HUES6 (cell line): ENCODE measurements at regions not wholly inside any gene's neighbourhood (a gene's known extent, or its start where the extent isn't known, plus 50 kb on each side); places are given as distances from the start of the nearest gene placed in this dataset.

Experiments used
- H3K27ac ChIP-seq: 2 replicates; pipeline ENCODE4 v1.7.0; 2013; ENCODE audit warnings: low read depth, mild to moderate bottlenecking, low read length, inconsistent platforms
- H3K27me3 ChIP-seq: 2 replicates; pipeline ENCODE4 v1.6.1; 2013; ENCODE audit warnings: low read length; ENCODE audit not compliant: control insufficient read depth, insufficient read depth
- H3K36me3 ChIP-seq: 2 replicates; pipeline ENCODE4 v1.6.1; 2013; ENCODE audit warnings: low read length; ENCODE audit not compliant: control insufficient read depth, insufficient read depth
- H3K4me1 ChIP-seq: 2 replicates; pipeline ENCODE4 v1.6.1; 2013; ENCODE audit warnings: low read length; ENCODE audit not compliant: control insufficient read depth, insufficient read depth
- H3K4me3 ChIP-seq: 2 replicates; pipeline ENCODE4 v1.5.1; 2013; ENCODE audit warnings: low read depth, low read length
- H3K9ac ChIP-seq: one replicate; pipeline ENCODE4 v1.6.1; 2013; ENCODE audit warnings: mild to moderate bottlenecking, low read length
- H3K9me3 ChIP-seq: 2 replicates; pipeline ENCODE4 v1.6.1; 2013; ENCODE audit warnings: low read depth, low read length; ENCODE audit not compliant: control insufficient read depth, insufficient read depth

DNA sequence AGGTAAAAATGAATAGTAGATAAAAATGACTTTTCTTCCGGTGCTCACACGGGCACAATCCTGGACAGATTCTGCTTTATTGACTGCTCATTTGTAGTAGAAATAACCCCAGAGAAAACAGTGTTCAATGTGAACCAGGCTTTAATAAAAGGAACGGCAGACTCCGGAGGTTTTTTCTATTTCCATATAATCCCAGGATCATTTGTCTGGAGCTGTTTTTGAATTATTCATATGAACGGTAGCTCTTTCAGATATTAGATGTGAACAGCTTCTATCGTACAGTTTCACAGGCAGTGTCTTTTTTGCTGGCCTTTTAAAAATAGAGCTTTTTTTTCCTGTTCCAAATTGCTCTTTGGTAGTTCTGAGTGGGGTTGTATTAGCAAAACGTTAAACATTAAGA is 347.3 kb downstream of the MFSD1 start:
- Histone ChIP-seq H3K36me3 (no peaks in the 10 kb centered on the region), H3K4me1 (0 out of 2 replicates have a peak, but pooled peaks cover 3% of the 10 kb centered on the region), H3K9ac (no peak overlapping the region), H3K4me3 (no peak overlapping the region), H3K9me3 (no peaks in the 10 kb centered on the region), H3K27me3 (no peaks in the 10 kb centered on the region), H3K27ac (no peak overlapping the region)

DNA sequence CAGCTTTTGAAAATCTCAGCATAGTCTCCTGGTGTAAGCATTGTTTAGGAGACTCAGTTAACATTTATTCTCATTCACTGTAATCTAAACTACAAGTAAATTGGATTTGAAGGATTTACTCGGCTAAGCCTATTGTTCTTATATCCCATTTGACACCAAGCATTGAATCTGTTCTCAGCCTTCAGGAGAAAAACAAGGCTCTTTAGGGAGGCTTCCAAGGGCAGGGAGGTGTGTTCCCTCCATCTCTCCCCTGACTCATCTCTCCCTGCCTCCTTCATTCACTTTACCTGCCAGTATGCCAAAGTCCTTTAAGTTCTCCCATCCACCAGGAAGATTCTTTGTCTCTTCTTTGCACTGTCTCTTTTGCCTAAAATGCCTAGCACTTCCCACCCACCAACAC is 347.8 kb downstream of the MFSD1 start:
- Histone ChIP-seq H3K27ac (no peak overlapping the region), H3K9me3 (no peaks in the 10 kb centered on the region), H3K9ac (no peak overlapping the region), H3K36me3 (no peaks in the 10 kb centered on the region), H3K4me1 (0 out of 2 replicates have a peak, but pooled peaks cover 3% of the 10 kb centered on the region), H3K27me3 (no peaks in the 10 kb centered on the region), H3K4me3 (no peak overlapping the region)

DNA sequence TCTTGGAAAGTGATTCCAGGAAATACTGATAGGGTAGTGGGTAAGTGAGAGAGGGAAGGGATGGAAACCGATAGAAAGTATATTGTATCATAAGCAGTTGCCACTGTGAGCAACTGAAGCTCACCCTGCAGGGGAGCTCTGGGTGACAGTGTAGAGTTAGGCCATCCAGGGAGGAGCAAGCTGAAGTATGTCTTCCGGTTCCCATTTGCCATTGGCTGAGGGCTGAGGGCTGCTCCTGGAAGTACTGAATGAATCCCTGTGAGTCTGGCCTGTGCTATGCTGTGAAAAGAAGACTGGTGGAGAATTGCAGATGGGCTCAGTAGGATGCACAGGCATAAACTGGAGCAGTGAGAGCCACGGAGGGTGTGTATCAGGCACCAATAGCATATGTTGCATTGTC is 348.3 kb downstream of the MFSD1 start:
- no peaks in the 10 kb centered on the region for H3K36me3 ChIP-seq
- H3K4me3 ChIP-seq = no peak overlapping the region
- H3K9ac ChIP-seq = no peak overlapping the region
- H3K27me3 ChIP-seq = no peaks in the 10 kb centered on the region
- 0 out of 2 replicates have a peak, but pooled peaks cover 3% of the 10 kb centered on the region for H3K4me1 ChIP-seq
- no peaks in the 10 kb centered on the region for H3K9me3 ChIP-seq
- no peak overlapping the region for H3K27ac ChIP-seq

DNA sequence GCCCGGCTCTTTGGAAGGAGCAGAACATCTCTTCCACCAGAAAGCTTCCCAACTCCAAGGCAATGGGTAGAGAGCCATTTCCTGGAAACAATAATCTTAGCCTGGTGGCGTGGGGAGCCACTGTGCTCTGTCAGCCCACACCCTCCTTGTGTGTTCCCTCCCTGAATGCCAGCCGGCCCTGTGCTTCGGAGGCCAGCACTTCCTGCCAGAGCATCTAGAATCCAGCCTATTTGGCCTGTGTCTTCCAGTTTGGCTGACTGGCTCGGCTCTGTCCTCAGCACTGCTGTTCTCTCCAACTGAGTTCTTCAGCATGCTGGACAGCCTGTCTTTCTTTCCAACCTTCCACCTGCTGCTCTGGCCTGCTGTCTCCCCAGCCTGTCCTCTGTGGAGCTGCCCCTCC is 349.3 kb downstream of the MFSD1 start:
- H3K9ac ChIP-seq = no peak overlapping the region
- no peak overlapping the region for H3K4me3 ChIP-seq
- H3K27ac ChIP-seq = no peak overlapping the region
- no peaks in the 10 kb centered on the region for H3K9me3 ChIP-seq
- H3K27me3 ChIP-seq = no peaks in the 10 kb centered on the region
- 0 out of 2 replicates have a peak, but pooled peaks cover 3% of the 10 kb centered on the region for H3K4me1 ChIP-seq
- H3K36me3 ChIP-seq = no peaks in the 10 kb centered on the region

DNA sequence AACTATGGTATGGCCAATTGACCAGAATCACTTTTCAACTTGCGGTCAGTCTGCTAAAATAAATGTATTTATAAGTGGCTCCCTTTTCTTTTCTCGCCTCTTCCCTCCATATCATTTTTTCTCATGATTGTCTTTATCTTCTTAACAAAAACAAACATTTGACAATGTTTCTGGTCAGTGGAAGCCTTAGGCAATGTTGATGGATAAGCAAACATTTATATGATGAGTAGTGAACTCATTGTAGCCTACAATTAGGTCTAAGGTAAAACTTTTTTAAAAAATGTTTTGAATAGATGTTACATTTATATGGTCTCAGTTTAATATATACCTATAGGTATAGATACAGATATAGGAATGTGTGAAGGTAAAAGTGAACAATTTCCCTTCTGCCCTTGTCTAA is 355.4 kb downstream of the MFSD1 start:
- H3K27ac ChIP-seq = no peak overlapping the region
- no peak overlapping the region for H3K4me3 ChIP-seq
- no peaks in the 10 kb centered on the region for H3K27me3 ChIP-seq
- H3K4me1 ChIP-seq = no peaks in the 10 kb centered on the region
- H3K9ac ChIP-seq = no peak overlapping the region
- H3K9me3 ChIP-seq = no peaks in the 10 kb centered on the region
- H3K36me3 ChIP-seq = no peaks in the 10 kb centered on the region

DNA sequence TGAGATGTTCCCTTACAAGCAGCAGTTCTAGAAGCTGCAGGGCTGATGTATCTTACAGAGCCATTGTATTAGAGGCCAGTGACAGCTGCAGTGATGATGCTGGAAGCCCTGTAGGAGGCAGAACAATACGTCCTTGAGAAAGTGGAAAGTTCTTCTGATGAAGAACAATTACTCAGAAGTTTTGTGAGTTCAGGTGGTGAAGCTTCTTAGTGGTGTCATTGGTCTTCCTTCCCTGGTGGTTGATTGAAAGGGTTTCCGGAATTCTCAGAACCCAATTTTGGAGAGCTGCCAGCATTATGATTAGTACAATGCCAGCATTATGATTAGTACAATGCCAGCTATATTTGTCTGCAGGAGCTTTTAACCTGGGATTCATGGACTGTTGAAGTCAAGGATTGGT is 356.4 kb downstream of the MFSD1 start:
- H3K36me3 ChIP-seq = no peaks in the 10 kb centered on the region
- H3K4me1 ChIP-seq = no peaks in the 10 kb centered on the region
- H3K27ac ChIP-seq = no peak overlapping the region
- no peaks in the 10 kb centered on the region for H3K27me3 ChIP-seq
- H3K4me3 ChIP-seq = no peak overlapping the region
- no peak overlapping the region for H3K9ac ChIP-seq
- H3K9me3 ChIP-seq = no peaks in the 10 kb centered on the region

DNA sequence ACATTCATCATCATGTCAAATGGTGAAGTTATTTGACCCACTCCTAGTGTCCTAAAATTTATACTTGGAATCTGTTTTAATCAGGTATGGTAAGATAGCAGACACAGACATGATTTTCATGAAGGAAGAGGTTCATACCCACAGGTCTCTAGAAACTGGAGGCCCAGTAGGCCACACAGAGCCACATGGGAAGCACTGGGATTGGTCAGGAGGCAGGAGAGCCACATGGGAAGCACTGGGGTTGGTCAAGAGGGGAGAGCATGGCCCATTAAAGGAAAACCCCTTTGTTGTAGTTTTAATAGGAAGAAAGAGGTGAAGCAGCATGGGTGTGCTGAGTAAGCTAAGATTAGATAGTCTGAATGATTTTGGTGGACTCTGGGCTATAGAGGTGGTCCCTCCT is 356.9 kb downstream of the MFSD1 start:
- H3K4me3 ChIP-seq = no peak overlapping the region
- H3K36me3 ChIP-seq = no peaks in the 10 kb centered on the region
- no peak overlapping the region for H3K27ac ChIP-seq
- no peaks in the 10 kb centered on the region for H3K4me1 ChIP-seq
- no peaks in the 10 kb centered on the region for H3K27me3 ChIP-seq
- no peaks in the 10 kb centered on the region for H3K9me3 ChIP-seq
- H3K9ac ChIP-seq = no peak overlapping the region

DNA sequence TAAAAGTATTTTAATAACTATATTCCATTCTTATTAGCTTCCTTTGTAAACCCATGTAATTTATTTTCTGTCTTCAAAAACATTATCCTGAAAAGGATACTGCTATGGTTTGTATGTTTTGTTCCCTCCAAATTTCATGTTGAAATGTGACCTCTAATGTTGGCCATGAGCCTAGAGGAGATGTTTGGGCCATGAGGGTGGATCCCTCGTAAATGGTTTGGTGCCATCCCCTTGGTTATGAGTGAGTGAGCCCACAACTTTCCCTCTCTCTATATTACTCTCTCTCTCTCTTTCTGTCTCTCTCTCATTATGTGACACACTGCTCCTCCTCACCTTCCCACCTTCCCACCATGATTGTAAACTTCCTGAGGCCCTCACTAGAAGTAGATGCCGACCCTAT is 357.7 kb downstream of the MFSD1 start:
- no peak overlapping the region for H3K4me3 ChIP-seq
- no peaks in the 10 kb centered on the region for H3K4me1 ChIP-seq

DNA sequence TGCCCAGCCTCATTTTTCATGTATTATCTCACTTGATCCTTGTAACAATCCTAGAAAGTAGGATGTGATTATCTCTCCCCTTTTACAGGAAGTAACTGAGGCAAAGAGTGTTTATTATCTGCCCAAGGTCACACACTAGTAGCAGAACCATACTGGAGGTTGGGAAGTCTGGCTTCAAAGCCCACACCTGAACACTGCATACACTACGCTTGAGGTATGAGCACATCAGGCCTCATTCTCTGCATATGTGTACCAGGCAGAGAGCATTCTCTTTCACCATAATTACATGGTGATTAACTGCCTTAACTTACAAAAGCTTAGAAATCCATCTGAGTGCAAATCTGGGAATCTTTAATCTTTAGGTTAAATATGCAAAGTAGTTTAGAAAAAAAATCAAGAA is 361.8 kb downstream of the MFSD1 start:
- no peak overlapping the region for H3K9ac ChIP-seq
- H3K4me1 ChIP-seq = no peaks in the 10 kb centered on the region
- no peaks in the 10 kb centered on the region for H3K36me3 ChIP-seq
- no peak overlapping the region for H3K27ac ChIP-seq
- H3K9me3 ChIP-seq = no peaks in the 10 kb centered on the region
- H3K27me3 ChIP-seq = no peaks in the 10 kb centered on the region
- H3K4me3 ChIP-seq = no peak overlapping the region

More for the DNA sequence above, 357.7 kb downstream of the MFSD1 start:
- Histone ChIP-seq H3K36me3 (no peaks in the 10 kb centered on the region), H3K9me3 (no peaks in the 10 kb centered on the region), H3K27me3 (no peaks in the 10 kb centered on the region), H3K27ac (no peak overlapping the region), H3K9ac (no peak overlapping the region)

DNA sequence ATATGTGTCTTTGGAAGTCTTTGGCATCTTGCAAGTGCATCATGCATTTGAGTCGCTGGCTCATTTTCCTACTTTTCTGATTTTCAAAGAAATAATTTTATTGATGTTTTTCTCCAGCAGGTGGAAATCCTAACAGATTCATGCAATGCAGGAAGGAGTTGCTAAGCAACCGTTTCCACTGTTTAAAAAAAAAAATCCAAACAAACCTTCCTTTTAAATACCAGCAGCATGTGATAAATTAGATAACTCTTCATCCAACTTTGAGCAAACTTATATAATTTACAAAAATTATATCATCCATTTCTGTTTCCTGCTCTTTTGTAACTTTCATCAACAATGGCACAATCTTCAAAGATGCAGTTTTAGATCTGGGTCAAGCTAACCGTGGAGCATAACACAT is 364.1 kb downstream of the MFSD1 start:
- H3K27ac ChIP-seq = no peak overlapping the region
- H3K36me3 ChIP-seq = no peaks in the 10 kb centered on the region
- H3K9ac ChIP-seq = no peak overlapping the region
- H3K4me1 ChIP-seq = no peaks in the 10 kb centered on the region
- no peak overlapping the region for H3K4me3 ChIP-seq
- H3K9me3 ChIP-seq = no peaks in the 10 kb centered on the region
- H3K27me3 ChIP-seq = no peaks in the 10 kb centered on the region

DNA sequence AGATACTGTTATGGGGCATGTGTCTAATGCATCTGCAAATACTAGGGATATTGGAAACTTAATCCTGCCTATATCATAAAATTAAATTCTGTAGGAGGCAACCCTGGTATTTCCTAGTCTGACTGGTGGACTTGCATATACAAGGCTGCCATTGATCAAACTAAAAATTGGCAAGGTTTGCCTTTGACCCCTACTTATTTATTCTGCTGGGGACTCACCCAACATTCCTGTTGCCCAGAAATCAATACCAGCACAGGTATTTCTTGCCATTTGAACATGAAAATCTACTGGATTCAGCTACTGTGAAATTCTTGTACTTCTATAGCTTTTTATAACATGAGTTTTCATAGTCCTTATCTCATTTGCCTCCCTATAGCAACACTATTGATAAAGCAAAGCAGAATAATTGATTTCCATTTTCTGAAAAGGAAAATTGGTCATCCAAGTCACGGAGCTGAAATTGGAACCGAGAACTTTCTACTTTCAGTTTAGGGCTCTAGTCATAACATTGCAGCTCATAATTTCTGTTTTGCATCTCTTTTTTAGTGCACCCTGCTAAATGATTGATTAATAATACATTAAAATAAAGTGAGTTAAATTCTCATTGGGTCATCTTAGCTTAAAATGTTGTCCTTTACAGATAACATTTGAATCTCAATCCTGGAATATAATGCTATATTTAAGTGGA is 365.2 kb downstream of the MFSD1 start:
- no peaks in the 10 kb centered on the region for H3K9me3 ChIP-seq

More for the DNA sequence above, 365.2 kb downstream of the MFSD1 start:
- no peak overlapping the region for H3K4me3 ChIP-seq
- no peaks in the 10 kb centered on the region for H3K27me3 ChIP-seq
- no peak overlapping the region for H3K27ac ChIP-seq
- no peaks in the 10 kb centered on the region for H3K4me1 ChIP-seq
- H3K36me3 ChIP-seq = no peaks in the 10 kb centered on the region
- no peak overlapping the region for H3K9ac ChIP-seq
